Ovary (tissue), 3 donors: ENCODE measurements at regions not wholly inside any gene's neighbourhood (a gene's known extent, or its start where the extent isn't known, plus 50 kb on each side); places are given as distances from the start of the nearest gene placed in this dataset.

Experiments used
- EP300 ChIP-seq: sonication (generic); formaldehyde crosslinking; IDR thresholded peaks from one replicate; pipeline ENCODE4 v1.6.1; 2017; ENCODE audit warnings: antibody characterized with exemption
- POLR2A ChIP-seq: fragments of 450-650 bp; IDR thresholded peaks from one replicate; pipeline ENCODE4 v1.6.1; 2017; ENCODE audit warnings: antibody characterized with exemption, mild to moderate bottlenecking, moderate library complexity
- TF ChIP-seq, protein P1 (sequence below), 3 donors: fragments of 450-650 bp in 2 of 3; fragments of 200-600 bp in 1 of 3; IDR thresholded peaks; one replicate each; pipeline versions ENCODE4 v1.5.1 to v1.8.0; 2016 to 2022; ENCODE audit warnings: antibody characterized with exemption in 3 of 3, mild to moderate bottlenecking in 1 of 3
- donor health status: DM: no; HTN: no; CAD: no.

DNA sequence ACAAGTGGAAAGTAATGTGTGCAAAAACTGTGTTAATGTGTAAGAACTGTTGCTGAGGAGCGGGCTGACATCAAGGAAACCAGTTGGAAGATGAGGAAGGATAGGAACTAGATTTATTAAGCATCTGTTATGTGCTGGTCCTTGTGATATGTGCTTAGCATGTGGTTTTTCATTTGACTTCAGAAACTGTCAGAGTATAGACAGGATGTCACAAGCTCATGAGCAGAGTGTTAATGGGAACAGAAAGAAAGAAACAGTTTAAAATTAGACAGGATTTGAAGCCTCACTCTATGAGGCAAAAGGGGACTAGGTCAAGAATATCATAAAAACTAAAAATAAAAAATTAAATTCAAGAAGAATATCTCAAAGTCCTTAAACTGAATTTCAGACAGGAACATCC, 270.6 kb upstream of the DPPA4 start:
- TF ChIP-seq POLR2A (no peak), EP300 (no peak)
- TF ChIP-seq, protein P1, sequence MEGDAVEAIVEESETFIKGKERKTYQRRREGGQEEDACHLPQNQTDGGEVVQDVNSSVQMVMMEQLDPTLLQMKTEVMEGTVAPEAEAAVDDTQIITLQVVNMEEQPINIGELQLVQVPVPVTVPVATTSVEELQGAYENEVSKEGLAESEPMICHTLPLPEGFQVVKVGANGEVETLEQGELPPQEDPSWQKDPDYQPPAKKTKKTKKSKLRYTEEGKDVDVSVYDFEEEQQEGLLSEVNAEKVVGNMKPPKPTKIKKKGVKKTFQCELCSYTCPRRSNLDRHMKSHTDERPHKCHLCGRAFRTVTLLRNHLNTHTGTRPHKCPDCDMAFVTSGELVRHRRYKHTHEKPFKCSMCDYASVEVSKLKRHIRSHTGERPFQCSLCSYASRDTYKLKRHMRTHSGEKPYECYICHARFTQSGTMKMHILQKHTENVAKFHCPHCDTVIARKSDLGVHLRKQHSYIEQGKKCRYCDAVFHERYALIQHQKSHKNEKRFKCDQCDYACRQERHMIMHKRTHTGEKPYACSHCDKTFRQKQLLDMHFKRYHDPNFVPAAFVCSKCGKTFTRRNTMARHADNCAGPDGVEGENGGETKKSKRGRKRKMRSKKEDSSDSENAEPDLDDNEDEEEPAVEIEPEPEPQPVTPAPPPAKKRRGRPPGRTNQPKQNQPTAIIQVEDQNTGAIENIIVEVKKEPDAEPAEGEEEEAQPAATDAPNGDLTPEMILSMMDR (IDR thresholded peaks at IDR 0.05) = no peak
